Osteocyte (in vitro differentiated cells): ENCODE measurements at regions not wholly inside any gene's neighbourhood (a gene's known extent, or its start where the extent isn't known, plus 50 kb on each side); places are given as distances from the start of the nearest gene placed in this dataset.
A peak's percentile ranks its signal among the peaks of the same experiment; 100 is the strongest.

ENCODE experiments used
- DNase-seq: peaks from one replicate; pipeline ENCODE4 v3.0.0; 2021; ENCODE audit warnings: mixed read lengths; ENCODE audit not compliant: unreplicated experiment; ENCODE audit errors: extremely low spot score
- H3K27ac Mint-ChIP-seq: one replicate; pipeline ENCODE4 v1.8.0; 2021; ENCODE audit warnings: mild to moderate bottlenecking, mixed read lengths; ENCODE audit not compliant: unreplicated experiment
- H3K27me3 Mint-ChIP-seq: one replicate; pipeline ENCODE4 v1.8.0; 2021; ENCODE audit warnings: mixed read lengths; ENCODE audit not compliant: unreplicated experiment
- H3K36me3 Mint-ChIP-seq: one replicate; pipeline ENCODE4 v1.8.0; 2021; ENCODE audit warnings: mixed read lengths; ENCODE audit not compliant: unreplicated experiment
- H3K4me1 Mint-ChIP-seq: one replicate; pipeline ENCODE4 v1.8.0; 2021; ENCODE audit warnings: mixed read lengths; ENCODE audit not compliant: unreplicated experiment
- H3K4me3 Mint-ChIP-seq: one replicate; pipeline ENCODE4 v1.8.0; 2021; ENCODE audit warnings: mild to moderate bottlenecking, moderate library complexity, mixed read lengths; ENCODE audit not compliant: unreplicated experiment
- H3K9me3 Mint-ChIP-seq: one replicate; pipeline ENCODE4 v1.8.0; 2021; ENCODE audit warnings: mixed read lengths; ENCODE audit not compliant: unreplicated experiment
- CTCF ChIP-seq: fragments of 200-600 bp; sonication (generic); IDR thresholded peaks from 2 replicates; pipeline ENCODE4 v1.5.0; 2021; ENCODE audit warnings: antibody characterized with exemption, mild to moderate bottlenecking, moderate library complexity

- DNase-seq, result no peak
- Mint-ChIP-seq H3K27me3 (no peaks in the 10 kb centered on the region), H3K4me3 (no peak overlapping the region), H3K27ac (no peak overlapping the region), H3K4me1 (no peaks in the 10 kb centered on the region), H3K36me3 (no peaks in the 10 kb centered on the region), H3K9me3 (peaks cover 5% of the 10 kb centered on the region)
- TF ChIP-seq CTCF, result no peak
Measured at GRCh38 chr13:82848766-82849165, 1033.5 kb downstream of the SLITRK1 start.

GRCh38 chr13:82847595-82847994 is 1034.7 kb downstream of the SLITRK1 start:
- Mint-ChIP-seq H3K4me1 (no peaks in the 10 kb centered on the region), H3K27ac (no peak overlapping the region)

GRCh38 chr13:82833923-82834322 is 1048.4 kb downstream of the SLITRK1 start:
- Mint-ChIP-seq H3K36me3 (no peaks in the 10 kb centered on the region), H3K4me1 (peaks cover 1% of the 10 kb centered on the region), H3K27ac (no peak overlapping the region), H3K9me3 (peaks cover 6% of the 10 kb centered on the region), H3K27me3 (no peaks in the 10 kb centered on the region), H3K4me3 (no peak overlapping the region)
- no peak for DNase-seq
- no peak for TF ChIP-seq CTCF

More at GRCh38 chr13:82847595-82847994, 1034.7 kb downstream of the SLITRK1 start:
- H3K9me3 Mint-ChIP-seq, result peaks cover 4% of the 10 kb centered on the region
- no peaks in the 10 kb centered on the region for H3K36me3 Mint-ChIP-seq
- TF ChIP-seq CTCF, result peak; percentile 19
- DNase-seq, result no peak
- H3K27me3 Mint-ChIP-seq, result no peaks in the 10 kb centered on the region
- H3K4me3 Mint-ChIP-seq, result no peak overlapping the region

GRCh38 chr13:82829040-82829439 is 1053.2 kb downstream of the SLITRK1 start:
- TF ChIP-seq CTCF, result no peak
- H3K36me3 Mint-ChIP-seq, result no peaks in the 10 kb centered on the region
- no peaks in the 10 kb centered on the region for H3K9me3 Mint-ChIP-seq
- no peak for DNase-seq
- H3K27me3 Mint-ChIP-seq, result no peaks in the 10 kb centered on the region
- H3K4me3 Mint-ChIP-seq, result no peak overlapping the region
- H3K27ac Mint-ChIP-seq, result no peak overlapping the region
- H3K4me1 Mint-ChIP-seq, result peaks cover 1% of the 10 kb centered on the region

- no peak for DNase-seq
- Mint-ChIP-seq H3K4me3 (no peak overlapping the region), H3K36me3 (no peaks in the 10 kb centered on the region), H3K27ac (no peak overlapping the region), H3K4me1 (no peaks in the 10 kb centered on the region), H3K9me3 (no peaks in the 10 kb centered on the region), H3K27me3 (no peaks in the 10 kb centered on the region)
- TF ChIP-seq CTCF, result no peak
Measured at GRCh38 chr13:82827724-82828123, 1054.5 kb downstream of the SLITRK1 start.
